HG02870 (cell line): ENCODE measurements at regions not wholly inside any gene's neighbourhood (a gene's known extent, or its start where the extent isn't known, plus 50 kb on each side); places are given as distances from the start of the nearest gene placed in this dataset.
"Not testable (repeated sequence)": the region's sequence is repeated elsewhere in the genome, so short reads cannot be mapped to it uniquely, and the experiment has no call there.

Experiments used
- ATAC-seq: cut with Tn5 transposase; IDR thresholded peaks from one replicate; pipeline ENCODE4 v1.9.1; 2021; ENCODE audit warnings: mild to moderate bottlenecking, moderate library complexity; ENCODE audit not compliant: unreplicated experiment

DNA sequence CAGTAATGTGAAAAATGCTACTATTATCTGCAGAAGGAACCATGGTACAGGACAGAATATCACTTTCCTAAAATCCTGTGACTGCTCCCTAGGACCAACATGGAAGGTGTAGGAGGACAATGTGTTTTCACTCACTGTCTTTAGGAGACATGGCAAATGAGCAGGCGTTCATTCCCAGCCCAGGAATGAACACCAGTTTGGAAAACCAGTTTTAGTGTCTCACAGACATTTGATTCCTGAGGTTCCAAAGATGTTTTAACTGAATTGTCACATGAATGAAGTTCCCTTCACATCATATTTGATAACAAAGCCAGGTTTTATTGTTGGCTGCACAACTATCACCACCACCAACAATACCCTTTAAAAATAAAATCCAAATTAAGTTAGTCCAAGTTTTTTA lies 178.2 kb downstream of the ENC1 start:
- no peak for ATAC-seq

DNA sequence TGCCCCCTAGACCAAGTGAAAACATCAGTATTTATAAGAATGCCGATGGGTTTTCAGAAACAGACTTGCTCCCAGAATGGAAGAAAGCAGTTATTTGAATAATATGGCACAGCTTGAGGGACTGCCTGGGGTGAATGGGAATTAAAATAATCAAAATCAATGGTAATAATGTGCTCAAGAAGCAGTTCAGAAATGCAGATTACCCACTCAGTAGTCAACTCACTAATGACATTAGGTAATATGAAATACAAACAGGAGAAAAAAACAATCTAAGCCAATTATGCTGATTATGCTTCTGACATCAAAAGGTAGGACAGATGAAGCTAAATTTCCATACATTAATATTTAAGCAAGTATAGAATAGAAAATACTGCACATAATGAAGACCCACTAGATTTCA lies 179.3 kb downstream of the ENC1 start:
- ATAC-seq: no peak

GRCh38 chr5:74460694-74461093 lies 179.8 kb downstream of the ENC1 start:
- no peak for ATAC-seq

GRCh38 chr5:74459984-74460383 lies 180.5 kb downstream of the ENC1 start:
- no peak for ATAC-seq

GRCh38 chr5:74457876-74458275 lies 182.7 kb downstream of the ENC1 start:
- no peak for ATAC-seq

- no peak for ATAC-seq
Observed at GRCh38 chr5:74454263-74455030, 186.1 kb downstream of the ENC1 start.

DNA sequence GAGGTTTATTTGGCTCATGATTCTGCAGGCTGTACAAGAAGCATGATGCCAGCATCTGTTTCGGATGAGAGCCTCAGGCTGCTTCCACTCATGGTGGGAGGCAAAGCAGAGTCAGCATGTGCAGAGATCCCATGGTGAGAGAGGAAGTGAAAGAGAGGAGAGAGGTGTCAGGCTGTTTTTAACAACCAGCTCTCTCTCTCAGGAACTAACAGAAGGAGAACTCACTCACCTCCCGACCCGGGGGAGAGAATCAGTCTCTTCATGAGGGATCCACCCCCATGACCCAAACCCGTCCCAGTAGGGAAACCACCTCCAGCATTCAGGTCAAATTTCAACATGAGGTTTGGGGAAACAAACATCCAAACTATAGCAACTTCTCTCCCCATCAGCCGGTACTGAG lies 187.7 kb downstream of the ENC1 start:
- ATAC-seq: no peak

DNA sequence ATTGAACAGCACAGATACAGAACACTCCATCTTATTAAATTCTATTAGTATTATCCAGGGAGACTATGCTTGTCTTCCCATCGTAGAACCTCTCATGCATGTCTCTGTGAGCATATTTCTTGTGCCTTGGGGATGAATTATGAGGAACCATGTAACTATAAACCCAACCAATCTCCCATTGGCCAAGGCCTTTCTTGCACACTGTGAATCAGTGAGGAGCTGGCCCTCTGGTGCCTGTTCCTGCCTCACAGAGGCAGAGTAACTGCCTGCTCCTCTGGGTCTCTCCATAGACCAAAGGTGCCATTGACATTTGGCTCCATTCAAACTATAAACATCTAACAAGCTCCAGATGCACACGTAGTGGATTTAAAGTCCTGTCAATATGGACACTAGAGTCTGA lies 190.4 kb downstream of the ENC1 start:
- no peak for ATAC-seq

- no peak for ATAC-seq
Observed at GRCh38 chr5:74446725-74447241, 193.7 kb downstream of the ENC1 start.

DNA sequence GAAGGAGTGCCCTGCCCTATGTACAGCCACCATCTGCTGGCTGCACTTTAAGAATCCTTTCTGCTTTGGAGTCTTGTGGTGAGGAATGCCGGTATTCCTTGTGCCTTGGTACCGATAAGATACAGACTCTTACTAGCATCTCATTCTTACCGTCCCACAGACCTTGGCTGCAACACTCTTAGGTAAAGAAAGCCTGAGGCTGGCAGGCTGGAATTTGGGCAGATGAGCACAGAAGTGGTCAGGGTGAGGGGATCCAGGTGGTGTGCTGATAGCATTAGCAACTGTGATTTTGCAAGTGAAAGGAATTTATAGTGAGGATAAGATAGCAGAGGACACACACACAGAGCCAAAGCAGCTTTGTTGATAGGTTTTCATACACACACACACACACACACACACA lies 198.1 kb downstream of the ENC1 start:
- ATAC-seq: no peak

- no peak for ATAC-seq
Observed at GRCh38 chr5:74441616-74442015, 198.9 kb downstream of the ENC1 start.

DNA sequence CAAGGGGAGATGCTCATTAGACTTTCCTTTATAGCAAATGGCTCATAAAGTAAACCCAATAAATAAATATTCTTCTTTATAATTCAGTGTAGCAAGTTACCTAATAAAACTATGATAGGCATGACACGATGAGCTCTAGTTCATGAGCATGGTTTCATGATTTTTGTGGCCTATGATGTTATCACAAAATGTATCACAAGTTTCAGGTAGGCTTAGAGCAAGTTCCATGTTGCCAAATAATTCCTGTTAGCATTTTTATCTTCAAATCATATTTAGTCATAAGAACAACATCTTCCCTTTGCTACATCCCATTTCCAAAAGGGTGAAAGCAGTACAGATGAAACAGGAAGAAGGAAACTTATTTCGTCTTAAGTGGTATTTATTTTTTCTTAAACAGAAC lies 200.2 kb downstream of the ENC1 start:
- no peak for ATAC-seq

GRCh38 chr5:74437870-74438269 lies 202.7 kb downstream of the ENC1 start:
- ATAC-seq: not testable (repeated sequence)

DNA sequence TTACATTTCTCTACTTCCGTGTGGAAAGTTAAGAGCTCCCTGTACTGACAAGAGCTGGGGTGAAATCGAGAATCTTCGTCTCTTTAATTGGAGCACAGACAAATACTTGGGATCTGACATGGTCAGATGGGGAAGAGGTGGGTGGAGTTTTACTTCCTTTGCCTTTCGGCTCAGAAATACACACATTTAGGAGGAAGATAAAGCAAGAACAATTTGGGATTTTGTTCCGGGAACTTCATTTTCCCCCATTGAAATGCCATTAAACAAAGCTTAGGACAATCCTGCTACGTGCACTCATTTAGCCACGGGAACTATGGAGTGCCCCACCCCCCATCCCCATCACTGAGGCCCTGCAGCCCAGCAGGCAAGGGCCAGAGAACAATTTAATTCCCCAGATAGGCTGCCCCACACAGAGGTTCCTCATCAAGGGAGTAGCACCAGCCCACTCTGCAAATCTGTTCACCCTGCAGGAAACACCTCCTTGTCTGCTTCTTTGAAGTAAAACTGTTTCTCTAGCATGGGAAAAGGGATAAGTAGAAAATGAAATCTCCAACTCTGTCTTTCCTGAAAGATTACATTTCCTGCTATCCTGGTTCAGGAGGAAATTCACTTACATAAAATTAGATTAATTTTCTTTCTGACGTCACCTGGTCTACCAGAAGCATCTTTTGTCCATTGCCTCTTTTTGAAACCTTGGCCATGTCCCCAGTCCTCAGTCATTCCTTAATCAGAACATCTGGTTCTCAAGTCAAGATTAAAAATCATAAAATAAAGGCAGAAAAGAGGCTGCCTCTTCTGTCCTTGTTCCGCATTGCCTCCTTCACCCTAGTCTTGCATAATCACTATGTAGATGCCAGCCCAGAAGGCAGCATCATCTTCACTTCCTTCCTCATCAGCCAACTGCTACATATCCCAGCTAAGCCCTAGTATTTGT lies 206.4 kb downstream of the ENC1 start:
- no peak for ATAC-seq

DNA sequence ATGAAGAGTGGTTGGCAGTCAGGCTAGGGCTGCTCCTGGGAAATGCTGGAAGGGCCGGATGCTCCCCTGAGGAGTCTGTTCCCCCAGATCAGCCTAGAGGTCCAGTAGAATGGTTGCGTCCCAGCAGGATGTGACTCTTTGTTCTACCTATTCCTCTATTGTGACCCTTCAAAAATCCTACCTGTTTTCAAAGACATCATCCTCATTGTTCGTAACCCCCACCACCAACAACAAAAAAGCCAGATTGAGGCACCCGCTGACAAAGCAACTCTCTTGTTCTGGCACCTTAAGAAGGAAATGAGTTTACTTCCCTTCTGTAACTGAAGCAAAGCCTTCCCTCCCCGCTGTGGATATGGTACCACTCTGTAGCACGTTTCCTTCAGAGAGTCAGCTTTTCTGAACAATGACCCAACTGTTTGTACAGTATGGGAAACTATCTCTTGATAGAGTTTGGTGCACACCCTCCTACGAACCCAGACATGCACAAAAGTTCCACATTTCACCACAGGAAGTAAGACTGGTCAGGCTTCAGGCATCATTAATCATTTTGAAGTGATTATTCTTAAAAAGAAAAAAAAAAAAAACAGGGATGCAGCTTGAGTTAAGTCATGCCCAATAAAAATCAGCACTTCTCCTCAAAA lies 207.2 kb downstream of the ENC1 start:
- peak; percentile 55 for ATAC-seq

- ATAC-seq: no peak
Observed at GRCh38 chr5:74432721-74433120, 207.8 kb downstream of the ENC1 start.

DNA sequence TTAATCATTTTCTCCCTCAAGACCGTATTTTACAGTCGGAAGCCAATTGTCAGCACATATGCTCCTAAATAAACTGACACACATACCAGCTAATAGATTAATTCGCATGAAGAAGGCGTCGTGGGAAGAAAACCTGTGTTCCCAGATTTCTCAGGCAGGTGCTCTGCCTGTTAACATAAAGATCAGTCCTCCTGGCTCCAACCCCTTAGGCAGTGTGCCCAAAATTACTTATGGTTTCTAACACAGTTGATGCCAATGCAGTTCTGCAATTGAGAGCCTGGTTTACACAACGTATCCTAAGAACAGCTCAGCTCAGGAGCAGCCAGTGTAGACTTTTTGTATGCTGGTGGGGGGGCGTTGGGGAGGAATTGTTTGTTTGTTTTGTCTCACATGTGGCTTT lies 208.3 kb downstream of the ENC1 start:
- no peak for ATAC-seq

DNA sequence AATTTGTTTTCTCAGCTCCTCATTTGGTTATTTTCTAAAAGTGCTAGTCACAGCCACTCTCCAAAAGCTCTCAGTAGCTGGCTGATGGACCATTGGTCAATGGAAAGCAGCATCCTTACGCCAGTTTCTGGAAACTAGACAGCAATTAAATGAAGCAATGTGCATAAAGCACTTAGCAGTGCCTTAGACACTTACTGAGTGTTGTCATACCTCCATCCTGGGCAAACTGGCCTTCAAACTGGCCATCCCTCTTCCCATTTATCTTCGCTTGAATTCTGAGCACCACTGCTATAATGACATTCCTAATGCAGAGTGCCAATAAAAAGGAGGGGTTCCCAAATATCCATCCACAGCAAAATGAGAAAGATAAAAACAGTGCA lies 209.2 kb downstream of the ENC1 start:
- no peak for ATAC-seq

GRCh38 chr5:74430631-74431289 lies 209.8 kb downstream of the ENC1 start:
- no peak for ATAC-seq

DNA sequence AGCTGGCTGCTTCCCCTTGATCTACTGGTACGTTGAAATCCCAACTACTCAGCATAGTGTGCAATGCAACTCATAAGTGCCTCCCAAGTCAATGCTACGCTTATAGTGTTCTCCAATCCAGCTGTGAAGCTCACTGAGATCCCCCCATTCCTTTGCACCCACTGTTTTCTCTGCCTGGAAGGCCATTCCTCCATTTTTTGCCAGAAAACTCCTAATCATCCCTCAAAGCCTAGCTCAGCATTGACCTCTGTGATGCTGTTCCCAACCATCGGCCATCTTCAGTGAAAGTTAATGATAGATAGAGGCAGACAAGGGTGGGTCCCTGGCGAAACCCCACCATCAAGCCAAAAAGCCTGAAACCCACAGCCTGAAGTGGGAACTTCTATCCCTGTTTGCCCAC lies 211.0 kb downstream of the ENC1 start:
- no peak for ATAC-seq

DNA sequence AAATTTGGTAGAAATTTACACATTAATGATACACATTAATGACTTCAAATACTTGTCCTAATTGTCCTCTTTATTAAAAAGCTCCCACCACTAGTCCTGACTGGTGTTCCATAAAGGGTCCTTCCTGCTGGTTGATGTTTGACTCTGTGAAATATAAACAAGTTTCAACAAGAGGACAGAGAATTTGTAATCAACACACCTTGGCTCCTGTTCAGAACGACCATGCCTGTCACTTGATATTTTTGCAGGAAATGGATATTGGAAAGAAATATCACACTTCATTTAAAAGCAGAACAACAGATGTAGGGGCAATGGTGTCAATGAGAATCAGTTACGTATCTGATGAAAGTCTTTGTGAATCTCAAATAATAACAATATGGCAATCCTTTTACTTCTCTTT lies 211.7 kb downstream of the ENC1 start:
- no peak for ATAC-seq
